ENCODE measurements at regions not wholly inside any gene's neighbourhood (a gene's known extent, or its start where the extent isn't known, plus 50 kb on each side); places are given as distances from the start of the nearest gene placed in this dataset.

DNA sequence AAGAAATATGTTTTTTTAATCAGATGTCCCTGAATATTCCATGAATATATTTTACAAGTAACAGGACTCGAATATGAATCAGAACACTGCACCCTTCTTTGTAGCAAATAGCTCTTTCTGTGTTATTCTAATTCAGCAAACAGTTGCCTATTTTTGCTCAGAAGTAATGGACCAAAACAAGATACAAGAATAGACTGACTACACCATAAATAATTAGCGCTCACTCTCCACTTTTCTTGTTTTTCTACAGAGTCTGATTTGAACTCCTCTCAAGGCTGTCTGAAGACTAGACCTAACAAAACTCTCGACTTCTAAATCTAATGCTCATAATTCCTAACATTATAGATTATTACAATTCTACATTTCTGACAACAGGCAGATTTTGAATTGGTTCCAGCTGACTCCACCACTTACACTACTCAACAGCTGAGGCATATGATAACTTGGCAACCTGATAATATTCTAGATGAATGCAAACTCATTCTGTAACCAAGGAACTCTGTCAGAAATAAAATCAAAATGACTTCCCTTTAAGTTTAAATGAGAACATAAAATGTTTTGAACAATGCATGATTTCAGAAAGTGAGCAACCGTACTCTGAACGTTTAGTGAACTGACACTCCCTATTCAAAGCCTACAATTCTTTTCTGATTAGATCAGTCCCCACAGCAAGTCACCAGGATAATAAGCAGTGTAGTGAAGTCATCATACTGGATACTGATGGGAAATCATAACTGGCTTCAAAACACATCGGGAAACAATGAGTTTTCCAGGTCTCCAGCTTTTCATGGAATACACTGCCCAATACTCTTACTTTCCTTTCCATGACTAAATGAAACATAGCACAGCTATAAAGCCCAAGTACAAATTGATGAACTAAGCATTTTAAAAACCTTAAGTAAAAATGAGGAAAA, 114.2 kb upstream of the BEND6 start (continued):
- TF ChIP-seq, protein P1, sequence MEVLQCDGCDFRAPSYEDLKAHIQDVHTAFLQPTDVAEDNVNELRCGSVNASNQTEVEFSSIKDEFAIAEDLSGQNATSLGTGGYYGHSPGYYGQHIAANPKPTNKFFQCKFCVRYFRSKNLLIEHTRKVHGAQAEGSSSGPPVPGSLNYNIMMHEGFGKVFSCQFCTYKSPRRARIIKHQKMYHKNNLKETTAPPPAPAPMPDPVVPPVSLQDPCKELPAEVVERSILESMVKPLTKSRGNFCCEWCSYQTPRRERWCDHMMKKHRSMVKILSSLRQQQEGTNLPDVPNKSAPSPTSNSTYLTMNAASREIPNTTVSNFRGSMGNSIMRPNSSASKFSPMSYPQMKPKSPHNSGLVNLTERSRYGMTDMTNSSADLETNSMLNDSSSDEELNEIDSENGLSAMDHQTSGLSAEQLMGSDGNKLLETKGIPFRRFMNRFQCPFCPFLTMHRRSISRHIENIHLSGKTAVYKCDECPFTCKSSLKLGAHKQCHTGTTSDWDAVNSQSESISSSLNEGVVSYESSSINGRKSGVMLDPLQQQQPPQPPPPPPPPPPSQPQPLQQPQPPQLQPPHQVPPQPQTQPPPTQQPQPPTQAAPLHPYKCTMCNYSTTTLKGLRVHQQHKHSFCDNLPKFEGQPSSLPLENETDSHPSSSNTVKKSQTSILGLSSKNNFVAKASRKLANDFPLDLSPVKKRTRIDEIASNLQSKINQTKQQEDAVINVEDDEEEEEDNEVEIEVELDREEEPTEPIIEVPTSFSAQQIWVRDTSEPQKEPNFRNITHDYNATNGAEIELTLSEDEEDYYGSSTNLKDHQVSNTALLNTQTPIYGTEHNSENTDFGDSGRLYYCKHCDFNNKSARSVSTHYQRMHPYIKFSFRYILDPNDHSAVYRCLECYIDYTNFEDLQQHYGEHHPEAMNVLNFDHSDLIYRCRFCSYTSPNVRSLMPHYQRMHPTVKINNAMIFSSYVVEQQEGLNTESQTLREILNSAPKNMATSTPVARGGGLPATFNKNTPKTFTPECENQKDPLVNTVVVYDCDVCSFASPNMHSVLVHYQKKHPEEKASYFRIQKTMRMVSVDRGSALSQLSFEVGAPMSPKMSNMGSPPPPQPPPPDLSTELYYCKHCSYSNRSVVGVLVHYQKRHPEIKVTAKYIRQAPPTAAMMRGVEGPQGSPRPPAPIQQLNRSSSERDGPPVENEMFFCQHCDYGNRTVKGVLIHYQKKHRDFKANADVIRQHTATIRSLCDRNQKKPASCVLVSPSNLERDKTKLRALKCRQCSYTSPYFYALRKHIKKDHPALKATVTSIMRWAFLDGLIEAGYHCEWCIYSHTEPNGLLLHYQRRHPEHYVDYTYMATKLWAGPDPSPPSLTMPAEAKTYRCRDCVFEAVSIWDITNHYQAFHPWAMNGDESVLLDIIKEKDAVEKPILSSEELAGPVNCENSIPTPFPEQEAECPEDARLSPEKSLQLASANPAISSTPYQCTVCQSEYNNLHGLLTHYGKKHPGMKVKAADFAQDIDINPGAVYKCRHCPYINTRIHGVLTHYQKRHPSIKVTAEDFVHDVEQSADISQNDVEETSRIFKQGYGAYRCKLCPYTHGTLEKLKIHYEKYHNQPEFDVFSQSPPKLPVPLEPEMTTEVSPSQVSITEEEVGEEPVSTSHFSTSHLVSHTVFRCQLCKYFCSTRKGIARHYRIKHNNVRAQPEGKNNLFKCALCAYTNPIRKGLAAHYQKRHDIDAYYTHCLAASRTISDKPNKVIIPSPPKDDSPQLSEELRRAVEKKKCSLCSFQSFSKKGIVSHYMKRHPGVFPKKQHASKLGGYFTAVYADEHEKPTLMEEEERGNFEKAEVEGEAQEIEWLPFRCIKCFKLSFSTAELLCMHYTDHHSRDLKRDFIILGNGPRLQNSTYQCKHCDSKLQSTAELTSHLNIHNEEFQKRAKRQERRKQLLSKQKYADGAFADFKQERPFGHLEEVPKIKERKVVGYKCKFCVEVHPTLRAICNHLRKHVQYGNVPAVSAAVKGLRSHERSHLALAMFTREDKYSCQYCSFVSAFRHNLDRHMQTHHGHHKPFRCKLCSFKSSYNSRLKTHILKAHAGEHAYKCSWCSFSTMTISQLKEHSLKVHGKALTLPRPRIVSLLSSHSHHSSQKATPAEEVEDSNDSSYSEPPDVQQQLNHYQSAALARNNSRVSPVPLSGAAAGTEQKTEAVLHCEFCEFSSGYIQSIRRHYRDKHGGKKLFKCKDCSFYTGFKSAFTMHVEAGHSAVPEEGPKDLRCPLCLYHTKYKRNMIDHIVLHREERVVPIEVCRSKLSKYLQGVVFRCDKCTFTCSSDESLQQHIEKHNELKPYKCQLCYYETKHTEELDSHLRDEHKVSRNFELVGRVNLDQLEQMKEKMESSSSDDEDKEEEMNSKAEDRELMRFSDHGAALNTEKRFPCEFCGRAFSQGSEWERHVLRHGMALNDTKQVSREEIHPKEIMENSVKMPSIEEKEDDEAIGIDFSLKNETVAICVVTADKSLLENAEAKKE (CRISPR knock-in tag; IDR thresholded peaks at IDR 0.05): no peak
- no peak for TF ChIP-seq NANOG (IDR thresholded peaks at IDR 0.05; ENCODE audit: borderline replicate concordance)
- TF ChIP-seq CREB1 (CRISPR knock-in tag; IDR thresholded peaks at IDR 0.05; ENCODE audit: low read depth): no peak
- TF ChIP-seq, protein P2, sequence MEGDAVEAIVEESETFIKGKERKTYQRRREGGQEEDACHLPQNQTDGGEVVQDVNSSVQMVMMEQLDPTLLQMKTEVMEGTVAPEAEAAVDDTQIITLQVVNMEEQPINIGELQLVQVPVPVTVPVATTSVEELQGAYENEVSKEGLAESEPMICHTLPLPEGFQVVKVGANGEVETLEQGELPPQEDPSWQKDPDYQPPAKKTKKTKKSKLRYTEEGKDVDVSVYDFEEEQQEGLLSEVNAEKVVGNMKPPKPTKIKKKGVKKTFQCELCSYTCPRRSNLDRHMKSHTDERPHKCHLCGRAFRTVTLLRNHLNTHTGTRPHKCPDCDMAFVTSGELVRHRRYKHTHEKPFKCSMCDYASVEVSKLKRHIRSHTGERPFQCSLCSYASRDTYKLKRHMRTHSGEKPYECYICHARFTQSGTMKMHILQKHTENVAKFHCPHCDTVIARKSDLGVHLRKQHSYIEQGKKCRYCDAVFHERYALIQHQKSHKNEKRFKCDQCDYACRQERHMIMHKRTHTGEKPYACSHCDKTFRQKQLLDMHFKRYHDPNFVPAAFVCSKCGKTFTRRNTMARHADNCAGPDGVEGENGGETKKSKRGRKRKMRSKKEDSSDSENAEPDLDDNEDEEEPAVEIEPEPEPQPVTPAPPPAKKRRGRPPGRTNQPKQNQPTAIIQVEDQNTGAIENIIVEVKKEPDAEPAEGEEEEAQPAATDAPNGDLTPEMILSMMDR (conservative IDR thresholded peaks at IDR 0.05; ENCODE audit: low read depth in 2 of 2): no peak
- TF ChIP-seq EZH2 (IDR thresholded peaks at IDR 0.05; ENCODE audit: low read depth, unreplicated experiment): no peak
- TF ChIP-seq, protein P3, sequence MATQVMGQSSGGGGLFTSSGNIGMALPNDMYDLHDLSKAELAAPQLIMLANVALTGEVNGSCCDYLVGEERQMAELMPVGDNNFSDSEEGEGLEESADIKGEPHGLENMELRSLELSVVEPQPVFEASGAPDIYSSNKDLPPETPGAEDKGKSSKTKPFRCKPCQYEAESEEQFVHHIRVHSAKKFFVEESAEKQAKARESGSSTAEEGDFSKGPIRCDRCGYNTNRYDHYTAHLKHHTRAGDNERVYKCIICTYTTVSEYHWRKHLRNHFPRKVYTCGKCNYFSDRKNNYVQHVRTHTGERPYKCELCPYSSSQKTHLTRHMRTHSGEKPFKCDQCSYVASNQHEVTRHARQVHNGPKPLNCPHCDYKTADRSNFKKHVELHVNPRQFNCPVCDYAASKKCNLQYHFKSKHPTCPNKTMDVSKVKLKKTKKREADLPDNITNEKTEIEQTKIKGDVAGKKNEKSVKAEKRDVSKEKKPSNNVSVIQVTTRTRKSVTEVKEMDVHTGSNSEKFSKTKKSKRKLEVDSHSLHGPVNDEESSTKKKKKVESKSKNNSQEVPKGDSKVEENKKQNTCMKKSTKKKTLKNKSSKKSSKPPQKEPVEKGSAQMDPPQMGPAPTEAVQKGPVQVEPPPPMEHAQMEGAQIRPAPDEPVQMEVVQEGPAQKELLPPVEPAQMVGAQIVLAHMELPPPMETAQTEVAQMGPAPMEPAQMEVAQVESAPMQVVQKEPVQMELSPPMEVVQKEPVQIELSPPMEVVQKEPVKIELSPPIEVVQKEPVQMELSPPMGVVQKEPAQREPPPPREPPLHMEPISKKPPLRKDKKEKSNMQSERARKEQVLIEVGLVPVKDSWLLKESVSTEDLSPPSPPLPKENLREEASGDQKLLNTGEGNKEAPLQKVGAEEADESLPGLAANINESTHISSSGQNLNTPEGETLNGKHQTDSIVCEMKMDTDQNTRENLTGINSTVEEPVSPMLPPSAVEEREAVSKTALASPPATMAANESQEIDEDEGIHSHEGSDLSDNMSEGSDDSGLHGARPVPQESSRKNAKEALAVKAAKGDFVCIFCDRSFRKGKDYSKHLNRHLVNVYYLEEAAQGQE (IDR thresholded peaks at IDR 0.05; ENCODE audit: unreplicated experiment): no peak
- TF ChIP-seq POLR2AphosphoS5 (IDR thresholded peaks at IDR 0.05; ENCODE audit: low read depth): no peak

All from GM23338 (cell line).